Colonic mucosa (tissue), 4 donors: ENCODE measurements at regions not wholly inside any gene's neighbourhood (a gene's known extent, or its start where the extent isn't known, plus 50 kb on each side); places are given as distances from the start of the nearest gene placed in this dataset.

ENCODE experiments used
- DNase-seq: peaks from one replicate; pipeline ENCODE4 v3.0.0-alpha.2; 2020
- H3K27ac ChIP-seq: fragments of 200-600 bp; one replicate; pipeline ENCODE4 v1.8.0; 2021
- H3K27me3 ChIP-seq: fragments of 200-600 bp; one replicate; pipeline ENCODE4 v1.8.0; 2021
- H3K36me3 ChIP-seq: fragments of 200-600 bp; one replicate; pipeline ENCODE4 v1.8.0; 2021
- H3K4me1 ChIP-seq: fragments of 200-600 bp; one replicate; pipeline ENCODE4 v1.8.0; 2021; ENCODE audit warnings: mild to moderate bottlenecking
- H3K4me3 ChIP-seq: fragments of 200-600 bp; one replicate; pipeline ENCODE4 v1.8.0; 2021
- H3K9ac ChIP-seq, 2 donors: one replicate each; pipeline ENCODE4 v1.7.0; 2013; ENCODE audit warnings: control low read depth in 2 of 2, low read depth in 2 of 2, low read length in 2 of 2
- H3K9me3 ChIP-seq: fragments of 200-600 bp; one replicate; pipeline ENCODE4 v1.8.0; 2021
- intact Hi-C: fragments of 100-400 bp; cut with DNase I; formaldehyde crosslinking; loops from one replicate; pipeline ENCODE4 v1.14.1; 2022
- TF ChIP-seq, protein P1 (sequence below): fragments of 200-600 bp; IDR thresholded peaks from one replicate; pipeline ENCODE4 v1.8.0; 2022; ENCODE audit warnings: antibody characterized with exemption, mild to moderate bottlenecking
- donor health status: healthy.
- donor health status: DM: no; HTN: no; CAD: no.
- donor health status: DM: no; HTN: no; CAD: no.

DNA sequence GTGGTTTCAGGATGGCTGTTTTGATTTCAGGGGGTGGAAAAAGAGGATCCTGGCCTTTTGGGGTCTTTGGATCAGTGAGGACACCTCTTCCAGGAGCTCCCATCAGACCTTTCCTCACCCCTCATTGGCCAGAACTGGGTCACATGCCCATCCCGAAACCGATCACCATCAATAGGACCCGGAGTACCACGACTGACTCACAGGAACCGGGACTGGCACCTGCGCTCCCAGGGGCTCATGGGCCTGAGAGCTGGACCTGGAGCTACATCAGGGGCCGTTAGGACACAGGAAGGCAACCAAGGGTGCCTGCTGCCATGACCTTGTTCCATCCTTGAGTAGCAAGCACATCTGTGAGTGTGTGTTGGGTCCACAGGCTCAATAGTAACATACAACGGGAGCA, 180.4 kb downstream of the BMP7 start:
- Histone ChIP-seq H3K27ac (no peak overlapping the region), H3K4me1 (no peaks in the 10 kb centered on the region), H3K9me3 (no peaks in the 10 kb centered on the region), H3K36me3 (no peaks in the 10 kb centered on the region), H3K4me3 (no peak overlapping the region), H3K9ac (no peak overlapping the region), H3K27me3 (no peaks in the 10 kb centered on the region)
- TF ChIP-seq, protein P1, sequence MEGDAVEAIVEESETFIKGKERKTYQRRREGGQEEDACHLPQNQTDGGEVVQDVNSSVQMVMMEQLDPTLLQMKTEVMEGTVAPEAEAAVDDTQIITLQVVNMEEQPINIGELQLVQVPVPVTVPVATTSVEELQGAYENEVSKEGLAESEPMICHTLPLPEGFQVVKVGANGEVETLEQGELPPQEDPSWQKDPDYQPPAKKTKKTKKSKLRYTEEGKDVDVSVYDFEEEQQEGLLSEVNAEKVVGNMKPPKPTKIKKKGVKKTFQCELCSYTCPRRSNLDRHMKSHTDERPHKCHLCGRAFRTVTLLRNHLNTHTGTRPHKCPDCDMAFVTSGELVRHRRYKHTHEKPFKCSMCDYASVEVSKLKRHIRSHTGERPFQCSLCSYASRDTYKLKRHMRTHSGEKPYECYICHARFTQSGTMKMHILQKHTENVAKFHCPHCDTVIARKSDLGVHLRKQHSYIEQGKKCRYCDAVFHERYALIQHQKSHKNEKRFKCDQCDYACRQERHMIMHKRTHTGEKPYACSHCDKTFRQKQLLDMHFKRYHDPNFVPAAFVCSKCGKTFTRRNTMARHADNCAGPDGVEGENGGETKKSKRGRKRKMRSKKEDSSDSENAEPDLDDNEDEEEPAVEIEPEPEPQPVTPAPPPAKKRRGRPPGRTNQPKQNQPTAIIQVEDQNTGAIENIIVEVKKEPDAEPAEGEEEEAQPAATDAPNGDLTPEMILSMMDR, result no peak
- no peak for DNase-seq
- intact Hi-C loops, result no loop called here

DNA sequence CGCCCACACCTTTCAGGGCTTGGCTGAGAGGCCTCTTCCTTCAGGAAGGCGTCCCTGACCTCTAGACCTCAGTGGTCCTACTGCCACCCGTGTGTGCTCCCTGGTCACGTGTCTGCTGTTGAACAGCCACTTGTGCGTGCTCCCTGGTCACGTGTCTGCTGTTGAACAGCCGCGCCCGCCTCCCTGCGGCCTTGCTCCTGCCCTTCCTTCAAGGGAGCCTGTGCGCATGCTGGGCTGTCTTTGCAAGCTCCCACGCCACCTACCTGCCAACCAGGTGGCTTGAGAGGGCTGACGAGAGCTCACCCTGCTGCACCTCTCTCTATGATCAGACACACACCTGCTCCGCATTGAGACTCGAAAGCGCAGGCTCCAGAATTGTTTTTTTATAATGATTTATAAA, 179.3 kb downstream of the BMP7 start:
- H3K27ac ChIP-seq, result no peak overlapping the region
- no peak overlapping the region for H3K9ac ChIP-seq
- H3K4me1 ChIP-seq, result no peaks in the 10 kb centered on the region
- TF ChIP-seq, protein P1, result no peak
- no peak overlapping the region for H3K4me3 ChIP-seq
- H3K9me3 ChIP-seq, result no peaks in the 10 kb centered on the region
- intact Hi-C loops, result no loop called here
- H3K27me3 ChIP-seq, result no peaks in the 10 kb centered on the region
- no peaks in the 10 kb centered on the region for H3K36me3 ChIP-seq
- DNase-seq, result no peak

DNA sequence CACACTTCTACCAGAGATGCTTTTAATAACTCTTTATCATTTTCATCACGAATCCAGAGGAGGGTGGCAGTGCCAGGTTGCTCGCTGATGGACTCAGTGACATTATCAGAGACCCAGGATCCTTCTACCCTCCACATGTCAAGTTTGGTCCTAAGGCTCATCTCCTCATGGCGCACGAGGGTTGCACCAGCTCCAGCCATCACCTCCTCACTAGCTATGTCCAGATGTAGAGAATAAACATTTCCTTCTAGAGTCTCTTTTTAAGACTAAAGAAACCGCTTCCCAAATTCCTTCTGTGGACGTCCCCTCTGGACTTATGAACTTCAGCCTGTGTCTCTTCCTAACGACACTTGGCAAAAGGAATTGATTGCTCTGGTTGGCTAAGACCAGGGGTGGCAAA, 178.7 kb downstream of the BMP7 start:
- TF ChIP-seq, protein P1, result no peak
- no peaks in the 10 kb centered on the region for H3K9me3 ChIP-seq
- no peak for DNase-seq
- no peak overlapping the region for H3K9ac ChIP-seq
- H3K27ac ChIP-seq, result no peak overlapping the region
- intact Hi-C loops, result no loop called here
- H3K36me3 ChIP-seq, result no peaks in the 10 kb centered on the region
- no peaks in the 10 kb centered on the region for H3K4me1 ChIP-seq
- H3K27me3 ChIP-seq, result no peaks in the 10 kb centered on the region
- no peak overlapping the region for H3K4me3 ChIP-seq

DNA sequence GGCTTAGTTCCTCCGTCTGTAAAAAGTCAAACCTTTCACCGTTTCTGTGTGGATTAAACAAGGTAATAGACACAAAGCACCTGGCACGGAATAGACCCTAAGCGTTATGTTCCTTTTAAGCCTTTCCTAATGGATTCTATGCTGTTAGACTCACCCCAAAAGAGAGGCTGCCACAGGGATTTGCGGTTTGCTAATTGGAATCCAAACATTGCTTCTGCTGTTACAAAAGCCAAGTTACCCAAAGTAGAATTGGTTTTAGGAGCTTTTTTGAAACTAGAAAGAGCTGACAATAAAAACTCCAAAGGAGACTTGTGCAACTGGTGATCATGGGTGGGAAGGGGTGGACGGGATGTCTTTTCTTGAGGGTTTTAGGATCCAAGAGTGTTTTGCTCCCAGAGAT, 178.0 kb downstream of the BMP7 start:
- Histone ChIP-seq H3K4me3 (no peak overlapping the region), H3K36me3 (no peaks in the 10 kb centered on the region), H3K9me3 (no peaks in the 10 kb centered on the region), H3K27ac (no peak overlapping the region), H3K9ac (no peak overlapping the region), H3K4me1 (no peaks in the 10 kb centered on the region), H3K27me3 (no peaks in the 10 kb centered on the region)
- intact Hi-C loops, result no loop called here
- TF ChIP-seq, protein P1, result no peak
- no peak for DNase-seq

DNA sequence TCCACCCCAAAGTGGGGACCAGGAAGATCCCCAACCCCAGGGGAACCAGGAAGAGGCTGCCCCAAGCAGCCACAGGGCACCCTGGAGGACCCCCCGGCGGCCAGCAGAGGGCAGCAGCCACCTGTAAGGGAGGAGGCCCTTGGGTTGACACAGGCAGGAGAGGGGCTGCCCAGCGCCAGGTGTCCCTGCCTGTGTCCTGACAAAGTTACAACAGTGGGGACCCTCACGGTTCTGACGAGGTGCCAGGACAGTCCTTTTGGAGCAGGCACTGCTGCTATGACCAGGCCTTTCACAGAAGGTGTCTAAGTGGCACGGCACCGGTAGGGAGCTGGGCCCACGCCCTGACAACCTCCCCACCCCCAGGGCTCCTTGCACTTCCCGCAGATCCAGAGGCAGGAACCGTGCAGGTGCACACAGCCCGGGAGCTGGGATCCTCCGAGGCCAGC, 176.7 kb downstream of the BMP7 start:
- peak; percentile 83 for DNase-seq
- no peaks in the 10 kb centered on the region for H3K9me3 ChIP-seq
- intact Hi-C loops, result loop anchor here (2.0 kb wide), 1 partner anchor 257 kb away; no protein-coding TSS in a partner anchor
- H3K9ac ChIP-seq, result no peak overlapping the region
- TF ChIP-seq, protein P1, result peak; percentile 96
- H3K4me1 ChIP-seq, result no peaks in the 10 kb centered on the region
- H3K36me3 ChIP-seq, result no peaks in the 10 kb centered on the region
- no peaks in the 10 kb centered on the region for H3K27me3 ChIP-seq
- H3K27ac ChIP-seq, result no peak overlapping the region
- no peak overlapping the region for H3K4me3 ChIP-seq
